Right hindlimb (tissue), 1 donor: ENCODE measurements at regions not wholly inside any gene's neighbourhood (a gene's known extent, or its start where the extent isn't known, plus 50 kb on each side); places are given as distances from the start of the nearest gene placed in this dataset.

Experiments used
- DNase-seq: peaks from one replicate; pipeline ENCODE4 v3.0.0-alpha.2; 2018

DNA sequence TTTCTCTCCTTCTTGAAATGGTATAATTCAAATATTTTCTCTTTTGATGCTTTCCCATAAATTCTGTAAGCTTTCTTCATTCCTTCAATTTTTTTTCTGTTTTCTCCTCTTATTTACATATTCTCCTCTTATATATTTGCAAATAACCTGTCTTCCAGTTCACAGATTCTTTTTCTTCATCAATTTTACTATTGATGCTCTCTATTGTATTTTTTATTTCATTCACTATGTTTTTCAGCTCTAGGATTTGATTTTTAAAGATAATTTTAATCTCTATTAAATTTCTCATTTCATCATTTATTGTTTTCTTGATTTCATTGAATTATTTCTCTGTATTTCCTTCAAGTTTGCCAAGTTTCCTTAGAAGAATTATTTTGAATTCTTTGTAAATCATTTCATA lies 54.0 kb upstream of the PRPS1L1 start:
- no peak for DNase-seq

DNA sequence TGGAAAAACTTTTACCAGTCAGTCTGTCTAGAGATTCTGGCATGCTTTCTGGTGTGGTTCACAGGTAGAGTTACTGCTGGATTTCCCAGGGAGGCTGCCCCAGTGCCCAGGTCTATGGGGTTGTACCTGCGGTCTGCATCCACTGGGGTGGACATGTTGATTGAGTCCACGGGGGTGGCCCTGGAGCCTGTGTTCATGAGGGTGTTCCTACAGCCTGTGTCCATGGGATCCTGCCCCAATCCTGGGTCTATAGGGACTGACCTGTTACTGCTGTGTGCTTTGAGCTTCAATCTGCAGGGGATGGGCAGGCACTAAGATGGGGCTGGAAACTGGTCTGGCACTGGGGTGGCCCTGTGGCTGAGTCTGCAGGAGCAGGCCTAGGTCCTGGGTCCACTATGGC lies 54.5 kb upstream of the PRPS1L1 start:
- DNase-seq = no peak

DNA sequence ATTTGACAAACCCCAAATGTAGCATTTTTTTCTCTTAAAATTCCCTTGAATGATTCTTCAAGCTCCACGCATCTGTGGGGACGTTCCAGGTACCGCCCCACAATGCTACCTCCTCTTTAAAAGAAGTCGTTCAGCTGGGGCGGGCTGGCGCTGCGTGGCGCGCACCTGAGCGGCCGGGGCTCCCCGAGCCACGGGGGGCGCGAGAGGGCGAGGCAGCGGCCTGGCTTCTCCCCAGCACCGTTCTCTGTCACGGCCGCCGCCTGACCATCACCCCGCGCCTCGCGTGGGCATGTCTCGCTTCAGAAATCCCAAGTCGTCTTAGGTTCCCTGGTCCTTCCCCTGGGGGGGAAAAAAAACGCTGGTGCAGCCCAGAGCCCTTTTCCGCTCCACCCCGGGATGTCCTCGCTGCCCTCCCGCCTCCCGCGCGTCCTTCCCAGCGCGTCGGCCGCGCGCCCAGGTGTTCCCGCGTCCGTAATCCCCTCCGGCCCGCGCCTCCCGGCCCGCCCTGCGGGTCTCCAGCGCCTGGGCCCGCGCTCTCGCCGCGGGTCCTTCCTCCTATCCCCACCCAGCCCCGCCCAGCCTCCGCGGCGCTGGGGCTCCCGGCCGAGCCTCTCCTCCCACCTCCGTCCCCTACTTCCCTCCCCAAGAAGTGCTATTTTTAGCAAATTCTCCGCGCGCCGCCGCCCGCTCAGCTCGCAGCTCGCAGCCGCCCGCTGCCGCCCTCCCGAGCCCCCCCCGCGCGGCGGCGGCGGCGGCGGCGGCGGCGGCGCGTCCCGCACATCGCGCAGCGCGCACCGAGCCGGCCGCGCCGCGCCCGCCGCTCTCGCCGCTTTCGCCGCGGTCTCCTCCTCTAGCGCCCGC lies 58.7 kb upstream of the PRPS1L1 start:
- peak; percentile 64 for DNase-seq

DNA sequence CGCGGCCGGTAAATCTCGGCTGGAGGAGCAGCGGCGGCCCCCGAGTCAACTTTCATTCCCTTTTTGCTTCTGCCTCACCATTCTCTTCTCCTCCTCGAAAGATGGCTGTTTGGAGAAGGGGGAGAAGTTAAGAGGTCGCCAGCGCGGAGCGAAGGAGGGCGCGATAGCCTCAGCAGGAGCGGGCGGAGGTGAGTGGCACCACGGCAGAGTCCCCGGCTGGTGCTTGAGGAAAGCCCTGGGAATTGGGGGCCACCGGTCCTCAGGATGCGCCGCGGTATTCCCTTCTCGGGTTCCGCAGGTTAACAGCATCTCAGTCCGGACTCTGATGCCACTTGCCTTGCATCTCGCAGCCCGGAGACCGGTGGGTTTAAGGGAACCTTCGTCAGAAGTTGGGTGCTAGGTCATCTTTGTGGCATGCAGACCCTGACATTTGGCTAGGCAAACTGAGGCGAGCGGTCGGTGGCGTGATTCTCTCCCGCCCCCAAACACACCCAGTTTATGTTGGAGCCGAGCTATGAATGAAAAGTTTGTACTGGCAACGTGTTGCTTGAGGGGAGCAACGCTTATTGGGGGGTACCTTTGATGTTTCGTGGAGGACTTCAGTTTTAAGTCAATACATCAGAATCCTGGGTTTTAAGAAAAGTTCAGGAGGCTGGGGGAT lies 59.5 kb upstream of the PRPS1L1 start:
- peak; percentile 48 for DNase-seq

DNA sequence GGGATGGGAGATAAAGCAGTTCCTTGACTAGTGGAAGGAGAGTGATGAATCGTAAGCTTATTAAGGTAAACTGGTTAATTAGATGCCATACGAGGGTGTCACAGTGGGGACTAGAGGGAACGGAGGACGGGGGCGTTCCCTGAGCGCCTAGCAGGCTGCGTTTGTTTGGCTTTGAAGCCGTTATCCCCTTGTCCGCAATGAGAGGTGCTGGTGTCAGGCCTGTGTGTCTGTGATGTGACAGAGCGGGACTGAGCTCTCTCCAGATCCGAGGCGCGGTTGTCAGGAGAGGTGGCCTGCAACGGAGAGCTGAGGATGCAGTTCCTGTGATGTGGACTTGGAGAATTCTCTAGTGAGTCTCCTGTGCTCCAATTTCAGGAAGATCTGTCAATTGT lies 60.0 kb upstream of the PRPS1L1 start:
- DNase-seq = peak; percentile 38

DNA sequence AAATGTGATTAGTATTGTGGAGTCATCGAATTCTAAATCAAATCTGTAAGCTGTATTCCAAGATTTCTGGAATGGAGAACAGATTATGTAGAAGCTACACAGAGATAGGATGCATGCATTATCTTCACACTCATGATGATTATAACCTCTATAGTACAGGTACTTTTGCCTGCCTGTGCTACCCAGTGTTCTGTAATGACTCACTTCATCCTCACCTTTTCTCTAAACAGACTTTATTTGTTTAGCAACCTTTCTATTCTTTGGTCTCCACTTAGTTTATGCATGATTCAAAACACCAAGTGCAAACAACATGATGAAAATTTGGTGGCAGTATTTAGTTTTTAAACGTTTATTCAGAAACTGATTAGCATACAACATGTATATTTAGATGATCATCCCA lies 68.4 kb upstream of the PRPS1L1 start:
- no peak for DNase-seq

DNA sequence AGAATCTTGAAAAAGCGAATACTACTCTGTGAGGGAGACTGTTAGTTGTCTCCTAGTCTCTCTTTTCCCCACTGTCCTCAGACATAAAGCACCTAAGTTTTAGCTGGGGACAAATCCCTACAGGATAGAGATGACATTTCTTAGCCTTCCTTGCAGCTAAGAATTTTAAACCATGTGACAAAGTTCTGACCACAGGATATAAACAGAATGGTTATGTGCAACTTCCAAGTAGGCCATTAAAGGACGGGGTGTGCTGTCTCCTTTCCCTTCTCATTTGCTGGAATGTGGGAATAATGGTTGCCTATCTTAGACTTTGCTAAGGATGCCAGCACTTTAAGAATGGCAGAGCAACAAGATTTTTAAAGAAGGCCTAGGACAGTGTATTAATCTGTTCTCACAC lies 74.9 kb upstream of the PRPS1L1 start:
- no peak for DNase-seq

DNA sequence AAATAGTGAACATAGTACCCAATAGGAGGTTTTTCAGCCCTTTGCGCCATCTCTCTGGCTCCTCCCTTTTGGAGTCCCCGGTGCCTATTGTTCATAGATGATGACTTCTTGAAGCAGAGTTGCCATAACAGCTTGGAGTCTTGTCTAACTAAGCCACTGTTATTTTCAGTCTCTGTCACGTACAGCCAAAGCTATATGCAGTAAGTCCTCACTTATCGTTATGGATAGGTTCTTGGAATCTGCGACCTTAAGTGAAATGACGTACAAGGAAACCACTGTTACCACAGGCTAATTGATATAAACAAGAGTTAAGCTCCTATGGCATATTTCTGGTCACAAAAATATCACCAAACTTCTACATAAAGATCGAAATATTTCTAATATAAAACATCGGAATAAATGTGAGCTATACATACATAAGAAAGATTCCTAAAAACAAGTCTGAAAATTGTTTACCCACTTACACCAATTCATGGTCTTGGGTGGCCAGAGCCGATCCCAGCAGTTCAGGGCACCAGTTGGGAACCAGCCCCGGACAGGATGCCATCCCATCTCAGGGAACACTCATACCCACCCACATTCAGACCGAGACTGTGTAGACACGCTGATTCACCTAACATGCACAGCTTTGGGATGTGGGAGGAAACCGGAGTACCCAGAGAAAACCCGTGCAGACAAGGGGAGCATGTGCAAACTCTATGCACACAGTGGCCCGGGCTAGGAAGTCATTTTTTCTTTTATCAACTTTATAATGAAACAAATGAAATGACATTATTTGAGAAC lies 76.0 kb upstream of the PRPS1L1 start:
- no peak for DNase-seq

DNA sequence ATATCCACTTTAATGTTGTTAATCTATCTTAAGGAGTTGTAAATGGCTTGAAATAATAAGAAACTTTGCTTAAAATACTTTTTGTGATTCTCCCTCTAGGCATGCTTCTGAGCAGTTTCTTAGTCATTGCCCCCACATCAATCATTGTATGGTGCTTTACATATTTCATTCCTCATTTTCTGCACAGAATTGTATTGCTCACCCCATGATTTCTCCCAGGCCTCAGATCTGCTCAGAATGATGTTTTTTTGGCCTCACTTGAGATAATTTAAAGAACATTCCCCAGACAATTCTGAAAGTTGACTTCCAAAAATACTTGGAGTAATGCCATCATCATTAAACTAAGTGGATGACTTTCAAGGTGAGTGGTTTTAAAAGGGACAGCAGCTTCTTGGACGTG lies 82.1 kb upstream of the PRPS1L1 start:
- no peak for DNase-seq

DNA sequence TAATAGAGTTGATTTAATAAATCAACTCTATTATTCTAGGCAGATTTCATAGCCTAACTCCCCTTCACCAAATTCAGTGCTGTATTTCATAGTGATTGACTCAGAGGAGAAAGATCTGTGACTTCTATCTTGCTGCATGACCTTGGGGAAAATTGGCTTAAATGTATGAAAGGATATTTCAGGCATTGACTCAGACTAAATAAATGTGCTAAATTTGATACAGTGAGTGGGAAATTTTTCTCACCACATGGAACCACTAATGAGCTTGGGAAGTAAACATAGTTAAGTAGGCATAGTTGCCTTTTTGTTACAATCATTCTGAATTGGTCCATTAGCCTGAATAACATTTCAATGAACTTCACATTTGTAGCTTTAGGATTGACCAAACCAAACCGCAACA lies 89.0 kb upstream of the PRPS1L1 start:
- no peak for DNase-seq

DNA sequence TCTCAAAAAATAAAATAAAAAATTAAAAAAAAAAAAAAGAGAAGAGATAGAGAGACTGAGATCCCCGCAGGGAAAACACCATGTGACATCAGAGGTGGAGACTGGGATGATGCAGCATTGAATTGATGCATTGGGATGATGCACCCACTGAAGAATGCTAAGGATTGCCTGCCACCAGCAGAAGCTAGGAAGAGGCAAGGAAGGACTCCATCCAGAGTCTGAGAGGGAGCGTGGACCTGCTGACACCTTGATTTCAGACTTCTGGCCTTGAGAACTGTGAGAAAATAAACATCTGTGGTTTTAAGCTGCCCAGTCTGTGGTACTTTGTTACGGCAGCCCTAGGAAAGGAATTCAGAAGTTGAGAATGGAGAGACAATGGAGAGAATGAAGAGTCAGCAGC lies 89.8 kb upstream of the PRPS1L1 start:
- DNase-seq = no peak

DNA sequence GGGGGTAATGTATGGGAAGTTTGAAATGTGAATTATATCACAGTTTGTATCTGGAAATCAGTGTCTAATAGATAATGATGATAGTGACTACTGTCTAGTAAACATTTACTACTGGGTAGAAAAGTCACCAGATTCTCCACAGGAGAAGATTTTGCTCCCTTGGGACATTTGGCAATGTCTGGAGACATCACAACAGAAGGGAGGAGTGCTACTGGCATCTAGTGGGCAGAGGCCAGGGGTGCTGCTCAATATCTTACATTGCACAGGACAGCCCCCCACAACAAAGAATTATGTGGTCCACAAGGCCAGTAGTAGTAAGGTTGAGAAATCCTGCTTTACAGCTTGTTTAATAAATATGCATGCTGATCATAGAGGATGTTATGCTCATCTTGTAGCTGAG lies 92.3 kb upstream of the PRPS1L1 start:
- no peak for DNase-seq

DNA sequence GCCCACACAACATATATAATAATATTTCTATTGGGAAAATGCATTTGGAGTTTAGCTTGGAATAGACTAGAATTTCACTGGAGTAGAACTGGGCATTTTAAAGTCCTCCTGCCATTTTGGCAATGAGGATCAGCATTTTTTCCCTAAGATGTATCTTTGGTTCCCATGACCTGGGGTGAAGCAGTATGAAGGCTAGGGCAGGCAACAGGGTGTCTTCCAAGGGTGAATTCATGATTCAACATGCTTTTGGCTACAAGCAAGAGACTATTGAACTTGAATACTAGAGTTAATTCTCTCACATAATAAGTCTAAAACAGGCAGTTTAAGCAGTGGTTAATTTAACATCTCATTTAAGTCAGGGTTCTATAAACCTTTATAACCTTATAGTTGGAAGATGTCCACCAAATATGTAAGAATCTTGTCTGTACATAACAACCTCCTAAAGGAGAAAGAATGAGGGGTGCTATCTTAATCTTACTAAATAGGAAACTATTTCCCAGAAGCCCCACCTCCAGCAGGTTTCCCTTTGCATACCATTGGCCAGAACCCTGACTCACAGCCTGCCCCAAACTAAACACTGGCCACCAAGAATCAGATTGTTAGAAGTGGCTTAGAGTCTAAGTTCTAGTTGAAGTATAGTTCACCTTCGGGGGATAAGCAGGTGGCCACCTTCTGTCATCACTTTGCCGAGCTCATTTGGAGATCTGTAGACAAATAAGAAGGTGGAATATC lies 96.0 kb upstream of the PRPS1L1 start:
- no peak for DNase-seq

DNA sequence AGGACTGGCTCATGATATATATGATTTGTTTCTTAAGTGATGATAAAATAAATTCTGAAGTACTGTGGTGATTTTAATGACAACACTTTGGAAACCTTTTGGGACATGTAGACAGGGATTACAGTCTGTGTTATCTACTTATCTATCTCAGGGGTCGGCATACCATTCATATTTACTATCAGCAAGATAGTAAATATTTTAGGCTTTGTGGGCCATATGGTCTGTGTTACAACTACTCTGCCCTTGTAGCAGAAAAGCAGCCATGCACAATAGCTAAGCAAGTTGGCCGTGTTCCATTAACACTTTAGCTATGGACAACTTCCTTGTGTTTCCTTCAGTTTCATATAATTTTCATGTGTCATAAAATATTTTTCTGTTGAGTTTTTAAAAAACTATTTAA lies 97.8 kb upstream of the PRPS1L1 start:
- DNase-seq = no peak

DNA sequence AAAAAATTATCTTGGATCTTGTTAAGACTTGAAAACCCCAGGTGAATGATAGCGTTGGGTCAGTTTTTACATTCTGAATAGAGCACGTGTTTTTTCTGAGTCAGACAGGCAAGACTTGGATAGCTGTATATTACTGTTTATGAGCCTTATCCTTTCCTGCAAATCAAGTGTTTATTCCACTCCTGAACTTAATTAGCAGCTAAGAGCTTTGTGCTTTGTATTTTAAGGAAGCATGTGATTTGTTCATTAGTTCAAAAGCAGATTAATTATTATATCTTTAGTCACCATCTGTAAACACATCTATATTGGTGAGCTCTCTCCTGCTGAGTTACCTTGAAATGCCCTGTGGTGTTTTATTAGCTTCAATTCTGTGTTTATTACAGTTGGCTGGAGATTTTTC lies 98.6 kb upstream of the PRPS1L1 start:
- no peak for DNase-seq

DNA sequence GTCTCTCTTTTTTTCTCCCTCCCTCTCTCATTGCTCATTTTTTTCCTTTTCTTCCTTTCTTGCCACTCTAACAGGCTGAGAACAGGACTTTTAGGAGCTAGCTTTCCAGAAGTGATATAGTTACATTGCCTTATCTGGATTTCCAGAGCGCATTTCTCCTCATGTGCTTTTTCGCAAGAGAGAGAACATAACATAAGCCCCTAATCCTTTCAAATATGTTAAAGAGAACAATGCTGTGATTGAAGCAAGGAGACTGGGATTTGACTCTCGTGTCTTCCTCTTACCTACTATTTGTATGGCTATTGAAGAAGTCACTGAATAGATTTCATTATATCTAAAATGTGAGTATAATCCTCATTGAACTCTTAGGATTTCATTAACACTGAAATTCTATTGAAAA lies 101.2 kb upstream of the PRPS1L1 start:
- DNase-seq = no peak

DNA sequence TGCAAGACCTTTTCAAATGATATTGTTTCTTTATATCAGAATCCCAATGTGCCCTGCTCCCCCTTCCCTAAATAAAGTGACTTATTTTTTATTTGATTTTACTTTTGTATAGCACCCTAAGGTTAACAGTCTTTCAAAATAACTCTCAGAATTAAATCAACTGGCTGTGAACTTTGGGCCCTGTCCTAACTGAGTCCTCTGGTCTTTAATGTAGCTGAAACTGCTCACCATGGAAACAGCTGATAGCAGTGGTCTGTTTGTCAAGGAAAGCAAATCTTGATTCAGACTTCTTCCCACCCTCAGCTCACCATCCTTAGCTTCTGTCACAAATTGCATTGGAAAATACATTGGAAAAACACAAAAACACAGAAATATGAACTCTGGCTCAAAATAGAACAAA lies 105.2 kb upstream of the PRPS1L1 start:
- no peak for DNase-seq

DNA sequence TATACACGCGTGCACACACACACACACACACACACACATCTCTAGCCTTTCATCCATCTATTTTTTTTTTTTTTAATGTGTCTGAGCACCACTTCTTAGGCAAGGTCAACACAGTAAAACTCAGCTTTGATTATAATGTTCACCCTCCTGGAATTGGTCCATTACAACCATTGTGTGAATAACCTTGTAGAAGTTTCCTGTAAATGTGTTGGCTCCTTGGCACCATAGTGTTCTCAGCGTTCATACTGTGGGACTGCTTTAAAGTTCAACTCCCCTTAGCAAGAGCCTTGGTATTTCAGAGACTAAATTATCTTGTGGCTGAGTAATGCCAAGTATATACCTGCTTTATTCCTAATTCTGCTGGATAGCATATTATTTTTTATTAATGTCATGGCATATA lies 106.3 kb upstream of the PRPS1L1 start:
- no peak for DNase-seq

DNA sequence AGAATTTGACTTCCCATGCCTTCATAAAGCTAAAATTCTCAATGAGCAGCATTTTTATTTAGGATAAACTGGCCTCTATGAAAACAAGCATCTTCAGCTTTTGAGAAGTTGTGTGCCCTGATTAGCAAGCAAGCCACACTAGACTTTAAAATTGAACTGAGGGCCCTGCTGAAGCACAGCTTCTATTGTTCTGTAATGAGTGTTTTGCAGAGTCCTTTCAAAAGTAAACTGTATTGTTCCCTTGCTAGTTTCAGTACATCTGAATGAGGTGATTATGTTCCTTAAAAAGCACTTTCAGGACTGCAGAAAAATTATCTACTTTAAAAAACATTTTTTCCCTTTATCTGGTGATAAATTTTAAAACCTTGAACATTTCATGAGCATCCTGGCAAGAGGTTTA lies 113.3 kb upstream of the PRPS1L1 start:
- no peak for DNase-seq

DNA sequence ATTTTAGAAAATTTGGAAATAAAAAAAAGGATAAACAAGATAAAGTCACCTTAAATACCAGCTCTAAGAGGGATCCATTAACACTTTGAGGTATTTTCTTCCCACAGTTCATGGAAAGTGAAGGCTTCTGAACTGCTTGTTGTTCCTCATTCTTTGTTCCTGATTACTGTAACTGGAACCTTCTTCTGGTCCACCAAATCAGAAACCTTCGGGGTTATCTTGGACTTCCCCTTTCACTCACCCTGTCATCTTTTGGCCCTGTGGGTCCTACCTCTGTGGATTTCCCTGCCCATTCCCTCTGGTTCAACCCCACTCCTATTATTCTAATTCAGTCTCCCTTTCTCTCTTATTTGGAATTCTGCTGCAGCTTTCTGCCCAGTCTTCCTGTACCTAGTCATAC lies 116.5 kb upstream of the PRPS1L1 start:
- no peak for DNase-seq

DNA sequence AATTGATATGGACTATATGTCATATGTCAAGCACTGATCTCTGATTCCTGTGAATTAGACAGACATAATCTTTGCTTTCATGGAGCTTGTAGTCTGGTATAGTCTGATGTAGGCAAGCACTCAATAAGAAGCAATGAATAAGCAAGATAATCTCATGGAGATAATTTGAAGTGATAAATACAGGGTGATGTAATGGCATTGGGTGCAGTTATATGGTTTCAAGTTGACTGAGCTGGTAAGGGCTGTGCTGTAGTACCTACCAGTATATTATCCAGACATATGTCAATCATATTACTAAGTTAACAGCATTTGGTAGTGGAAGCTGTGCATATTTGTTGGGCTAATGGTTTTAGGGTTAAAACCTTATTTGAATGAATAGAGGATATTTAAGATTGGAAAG lies 117.5 kb upstream of the PRPS1L1 start:
- DNase-seq = no peak

DNA sequence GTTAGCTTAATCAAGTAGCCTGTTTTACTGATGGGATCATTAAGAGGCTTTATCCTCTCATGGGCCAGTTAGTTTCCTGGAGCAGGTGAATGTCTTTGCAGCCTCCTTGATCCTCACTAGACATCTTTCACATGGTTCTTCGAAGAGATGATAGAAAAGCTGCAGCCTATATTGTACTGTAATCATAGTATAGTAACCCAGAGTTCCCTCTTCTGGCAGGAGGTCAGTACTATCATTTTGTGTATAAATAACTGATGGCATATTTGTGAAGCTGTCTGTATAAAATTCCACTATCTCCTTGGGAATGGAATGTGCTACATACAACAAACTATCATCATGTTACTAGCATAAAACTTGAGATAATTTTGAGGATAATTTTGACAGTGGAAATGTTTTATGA lies 123.8 kb upstream of the PRPS1L1 start:
- no peak for DNase-seq

DNA sequence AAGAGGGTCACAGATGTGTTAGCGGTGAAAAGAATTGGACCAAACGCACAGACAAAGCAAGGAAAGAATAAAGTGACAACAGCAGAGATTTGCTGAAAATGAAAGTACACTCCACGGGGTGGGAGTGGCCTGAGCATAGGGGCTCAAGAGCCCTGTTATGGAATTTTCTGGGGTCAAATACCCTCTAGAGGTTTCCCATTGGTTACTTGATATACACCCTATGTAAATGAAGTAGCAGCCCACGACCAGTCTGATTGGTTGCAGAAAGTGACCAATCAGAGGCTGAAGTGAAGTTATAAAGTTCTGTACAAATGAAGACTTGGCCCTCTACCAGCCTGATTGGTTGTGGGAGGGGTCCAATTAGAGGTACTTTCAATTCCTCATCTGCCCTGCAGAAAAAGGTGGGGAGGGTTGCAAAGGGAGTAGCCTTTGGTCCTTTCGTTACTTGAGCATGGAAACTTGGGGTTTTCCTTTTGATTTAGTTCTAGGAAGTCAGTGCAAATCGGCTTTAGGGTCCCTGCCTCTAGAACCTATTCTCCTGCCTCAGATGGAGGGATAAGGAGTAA lies 125.6 kb upstream of the PRPS1L1 start:
- no peak for DNase-seq
